GM18907 (cell line): ENCODE measurements at regions not wholly inside any gene's neighbourhood (a gene's known extent, or its start where the extent isn't known, plus 50 kb on each side); places are given as distances from the start of the nearest gene placed in this dataset.

Experiments
- ATAC-seq: cut with Tn5 transposase; IDR thresholded peaks from one replicate; pipeline ENCODE4 v1.9.1; 2021; ENCODE audit warnings: mild to moderate bottlenecking, moderate library complexity; ENCODE audit not compliant: unreplicated experiment

DNA sequence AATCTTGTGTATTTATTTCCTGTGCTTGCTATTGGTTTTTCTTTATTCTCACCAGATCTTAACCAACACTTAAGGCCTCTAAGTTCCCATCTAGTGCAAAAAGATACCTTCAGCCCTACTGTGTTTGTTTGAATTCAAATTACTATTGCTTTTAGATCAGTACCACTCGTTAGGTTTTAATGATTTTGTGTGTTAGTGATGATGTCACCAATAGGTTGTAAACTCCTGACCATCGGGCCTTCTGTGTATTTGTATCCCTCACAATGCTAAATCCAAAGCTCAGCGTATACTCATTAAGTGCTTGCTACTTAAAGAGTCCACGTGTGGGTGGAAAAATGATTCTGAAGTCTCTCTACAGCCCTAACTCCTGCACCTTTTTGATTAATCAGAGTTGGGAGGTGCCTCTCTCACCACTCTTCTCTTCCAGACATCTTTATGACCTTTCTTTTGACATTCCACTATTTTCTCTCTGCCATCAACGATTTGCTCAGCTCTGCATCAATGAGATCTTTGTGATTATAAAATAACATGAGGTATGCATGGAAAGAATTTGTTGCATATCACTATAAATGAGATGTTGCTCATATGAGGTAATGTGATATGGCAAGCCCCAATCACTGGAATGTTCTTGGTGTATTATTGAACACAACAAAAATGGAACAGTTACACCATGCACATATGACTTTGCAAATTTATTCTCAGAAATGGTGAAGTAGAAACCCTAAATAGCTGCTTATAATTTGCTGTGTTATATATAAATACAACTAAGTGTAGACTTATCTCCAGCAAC lies 55.1 kb upstream of the LAMA2 start:
- ATAC-seq = no peak

DNA sequence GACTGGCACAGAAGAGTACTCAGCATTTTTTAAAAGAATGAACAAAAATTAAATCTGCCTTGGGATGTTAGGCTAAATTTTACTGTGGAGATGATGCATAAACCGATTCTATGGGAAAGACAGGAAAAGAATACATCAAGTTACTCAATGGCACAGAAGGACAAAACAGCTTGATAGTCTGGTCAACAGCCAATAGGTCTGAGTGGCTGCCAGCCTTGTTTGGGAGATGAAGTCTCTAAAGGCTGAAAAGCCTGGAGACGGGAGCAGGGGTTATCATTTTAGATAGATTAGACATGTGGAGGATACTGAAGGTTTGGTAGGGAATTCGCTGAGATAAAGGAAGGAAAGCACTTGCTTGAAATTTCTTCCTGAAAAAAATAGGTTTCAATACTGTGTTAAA lies 56.3 kb upstream of the LAMA2 start:
- ATAC-seq = no peak

DNA sequence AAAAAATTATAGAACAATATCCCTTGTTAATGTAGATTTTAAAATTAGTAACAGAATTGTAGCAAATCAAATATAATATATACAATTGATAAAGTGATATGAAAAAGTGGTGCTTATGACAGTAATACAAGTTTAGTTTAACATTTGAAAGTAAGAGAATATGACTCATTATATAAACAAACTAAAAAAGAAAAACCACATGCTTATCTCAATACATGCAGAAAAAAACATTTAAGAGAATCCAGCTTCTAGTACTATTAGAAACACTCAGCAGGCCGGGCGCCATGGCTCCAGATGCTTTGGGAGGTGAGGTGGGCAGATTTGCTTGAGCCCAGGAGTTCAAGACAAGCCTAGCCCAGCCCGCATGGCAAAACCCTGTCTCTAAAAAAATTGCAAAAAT lies 60.7 kb upstream of the LAMA2 start:
- no peak for ATAC-seq

DNA sequence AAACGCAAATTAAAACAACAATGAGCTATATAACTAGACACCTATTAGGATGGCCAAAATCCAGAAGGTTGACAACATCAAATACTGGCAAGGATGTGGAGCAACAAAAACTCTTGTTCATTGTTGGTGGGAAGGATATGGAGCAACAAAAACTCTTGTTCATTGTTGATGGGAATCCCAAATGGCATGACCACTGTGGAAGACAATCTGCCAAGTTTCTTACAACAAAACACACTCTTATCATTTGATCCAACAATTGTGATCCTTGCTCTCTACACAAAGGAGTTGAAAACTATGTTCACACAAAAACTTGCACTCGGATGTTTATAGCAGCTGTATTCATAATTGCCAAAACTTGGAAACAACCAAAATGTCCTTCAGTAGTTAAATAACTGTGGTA lies 61.8 kb upstream of the LAMA2 start:
- no peak for ATAC-seq

DNA sequence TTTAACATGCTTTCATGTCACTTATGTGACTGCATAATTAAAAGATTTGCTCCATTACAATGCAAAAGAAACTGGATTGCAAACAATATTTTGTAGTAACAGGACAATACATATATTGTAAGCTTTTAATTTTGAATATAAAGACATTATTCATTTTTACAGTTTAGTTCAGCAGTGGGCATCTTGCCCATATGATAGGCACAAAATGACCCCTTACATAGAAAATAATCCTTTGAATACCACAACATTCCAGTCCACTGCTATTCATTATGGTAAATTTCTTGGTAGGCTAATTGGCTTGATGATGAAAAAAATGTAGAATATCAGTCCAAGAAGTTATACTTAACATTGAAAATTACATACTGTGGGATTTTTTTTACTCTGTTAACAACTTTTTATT lies 74.1 kb upstream of the LAMA2 start:
- ATAC-seq = no peak

DNA sequence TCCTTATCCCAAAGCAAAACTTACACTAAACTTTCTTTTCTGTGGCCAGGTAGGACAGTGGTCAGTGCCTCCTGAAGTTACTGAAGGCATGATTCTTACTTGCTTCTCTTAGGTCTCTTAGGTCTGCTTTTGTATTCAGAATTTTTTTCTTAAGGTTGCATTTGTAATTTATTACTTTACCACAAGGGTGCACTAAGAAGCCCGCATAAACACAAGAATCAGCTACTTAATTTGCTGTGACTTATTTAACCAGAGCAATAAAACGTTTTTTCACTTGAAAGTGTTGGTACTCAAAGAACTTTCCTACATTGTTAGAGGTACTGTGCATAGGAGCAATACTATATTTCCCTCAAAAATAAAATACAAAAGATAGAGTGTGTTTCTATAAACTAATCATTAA lies 75.4 kb upstream of the LAMA2 start:
- no peak for ATAC-seq

DNA sequence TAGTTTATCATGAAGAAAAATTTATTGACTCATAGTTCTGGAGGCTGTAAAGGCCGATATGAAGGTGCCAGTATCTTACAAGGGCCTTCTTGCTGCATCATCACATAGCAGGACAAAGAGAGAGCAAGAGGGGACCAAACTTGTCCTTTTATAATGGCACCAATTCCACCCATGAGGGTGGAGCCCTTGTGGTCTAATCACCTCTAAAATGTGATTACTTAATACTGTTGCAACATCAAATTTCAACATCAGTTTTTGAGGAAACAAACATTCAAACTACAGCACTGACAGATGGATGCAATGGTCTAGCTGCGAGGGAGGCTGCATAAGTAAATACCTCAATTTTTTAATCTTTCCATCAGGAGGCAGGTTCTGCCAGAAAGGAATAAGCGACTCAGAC lies 76.7 kb upstream of the LAMA2 start:
- no peak for ATAC-seq

DNA sequence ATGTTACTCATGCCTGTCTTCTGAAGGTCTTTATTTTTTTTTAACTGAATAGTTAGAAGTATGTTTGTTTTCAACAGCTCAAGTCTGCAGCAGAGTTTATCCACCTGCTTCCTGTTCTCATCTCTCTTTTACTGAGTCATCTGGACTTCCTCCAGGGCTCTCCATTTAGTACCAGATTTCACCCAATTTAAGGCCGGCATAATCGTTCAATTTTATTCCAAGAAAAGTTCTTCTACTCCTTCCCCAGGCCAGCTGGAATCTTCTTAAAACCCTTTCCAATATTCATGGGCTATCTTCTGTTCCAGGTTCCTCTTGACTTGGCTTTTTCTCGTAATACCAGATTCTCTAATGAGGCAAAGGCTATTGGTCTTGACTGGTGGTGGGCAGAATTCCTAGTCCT lies 79.0 kb upstream of the LAMA2 start:
- no peak for ATAC-seq

DNA sequence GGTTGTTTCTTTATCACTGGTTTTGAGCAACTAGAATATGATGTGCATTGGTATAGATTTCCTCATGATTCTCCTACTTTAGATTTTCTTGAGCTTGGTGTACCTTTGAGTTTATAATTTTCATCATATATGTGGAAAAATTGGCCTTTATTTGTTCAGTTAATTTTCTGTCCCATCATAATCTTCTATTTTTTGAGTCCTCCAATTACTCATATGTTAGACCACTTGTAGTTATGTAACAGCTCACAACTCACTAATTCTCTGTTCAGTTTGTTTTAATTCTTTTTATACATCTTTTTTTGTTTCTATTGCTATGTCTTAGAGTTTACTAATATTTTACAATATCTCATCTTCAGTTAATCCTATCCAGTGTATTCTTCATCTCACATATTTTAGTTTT lies 81.3 kb upstream of the LAMA2 start:
- ATAC-seq = no peak

DNA sequence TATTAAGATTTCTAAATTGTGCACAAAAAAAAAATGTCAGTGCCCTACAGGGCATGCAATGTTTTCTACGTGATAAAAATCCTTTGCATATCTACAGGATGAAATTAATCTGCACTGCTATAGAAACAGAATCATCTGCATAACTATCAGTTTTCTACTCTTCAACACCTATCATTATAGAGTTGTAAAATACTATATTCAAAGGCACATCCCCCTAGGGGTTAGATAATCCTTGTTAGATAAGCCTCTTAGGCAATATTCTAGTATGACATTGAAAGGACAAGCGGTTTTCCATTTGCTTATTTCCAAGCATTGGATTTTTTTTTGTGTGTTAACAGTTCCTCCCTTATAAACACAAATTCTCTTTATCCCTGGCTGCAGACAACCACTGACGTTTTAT lies 98.7 kb upstream of the LAMA2 start:
- no peak for ATAC-seq

DNA sequence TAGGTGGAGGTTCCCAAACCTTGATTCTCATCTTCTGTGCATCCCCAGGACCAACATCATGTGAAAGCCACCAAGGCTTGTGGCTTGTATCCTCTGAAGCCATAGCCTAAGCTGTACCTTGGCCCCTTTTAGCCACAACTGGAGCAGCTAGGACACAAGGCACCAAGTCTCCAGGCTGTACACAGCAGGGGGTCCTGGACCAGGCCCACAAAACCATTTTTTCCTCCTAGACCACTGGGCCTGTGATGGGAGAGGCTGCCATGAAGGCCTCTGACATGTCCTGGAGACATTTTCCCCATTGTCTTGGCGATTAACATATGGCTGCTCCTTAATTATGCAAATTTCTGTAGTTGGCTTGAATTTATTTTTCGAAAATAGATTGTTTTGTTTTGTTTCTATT lies 114.8 kb upstream of the LAMA2 start:
- no peak for ATAC-seq

DNA sequence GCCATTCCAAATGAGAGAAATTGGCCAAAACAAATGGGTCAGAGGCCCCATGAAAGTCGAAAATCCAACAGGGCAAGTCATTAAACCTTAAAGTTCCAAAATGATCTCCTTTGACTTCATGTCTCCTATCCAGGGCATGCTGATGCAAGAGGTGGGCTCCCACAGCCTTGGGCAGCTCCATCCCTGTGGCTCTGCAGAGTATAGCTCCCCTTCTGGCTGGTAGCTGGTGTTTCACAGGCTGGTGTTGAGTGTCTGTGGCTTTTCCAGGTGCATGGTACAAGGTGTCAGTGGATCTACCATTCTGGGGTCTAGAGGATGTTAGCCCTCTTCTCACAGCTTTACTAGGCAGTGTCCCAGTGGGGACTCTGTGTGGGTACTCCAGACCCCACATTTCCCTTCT lies 115.2 kb upstream of the LAMA2 start:
- no peak for ATAC-seq

DNA sequence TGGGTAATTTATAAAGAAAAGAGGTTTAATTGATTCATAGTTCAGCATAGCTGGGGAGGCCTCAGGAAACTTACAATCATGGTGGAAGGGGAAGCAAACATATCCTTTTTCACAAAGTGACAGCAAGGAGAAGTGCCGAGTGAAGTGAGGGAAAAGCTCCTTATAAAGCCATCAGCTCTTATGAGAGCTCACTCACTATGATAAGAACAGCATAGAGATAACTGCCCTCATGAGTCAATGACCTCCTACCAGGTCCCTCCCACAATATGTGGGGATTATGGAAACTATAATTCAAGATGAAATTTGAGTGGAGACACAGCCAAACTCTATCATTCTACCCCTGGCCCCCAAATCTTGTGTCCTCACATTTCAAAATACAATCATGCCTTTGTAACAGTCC lies 115.8 kb upstream of the LAMA2 start:
- no peak for ATAC-seq

DNA sequence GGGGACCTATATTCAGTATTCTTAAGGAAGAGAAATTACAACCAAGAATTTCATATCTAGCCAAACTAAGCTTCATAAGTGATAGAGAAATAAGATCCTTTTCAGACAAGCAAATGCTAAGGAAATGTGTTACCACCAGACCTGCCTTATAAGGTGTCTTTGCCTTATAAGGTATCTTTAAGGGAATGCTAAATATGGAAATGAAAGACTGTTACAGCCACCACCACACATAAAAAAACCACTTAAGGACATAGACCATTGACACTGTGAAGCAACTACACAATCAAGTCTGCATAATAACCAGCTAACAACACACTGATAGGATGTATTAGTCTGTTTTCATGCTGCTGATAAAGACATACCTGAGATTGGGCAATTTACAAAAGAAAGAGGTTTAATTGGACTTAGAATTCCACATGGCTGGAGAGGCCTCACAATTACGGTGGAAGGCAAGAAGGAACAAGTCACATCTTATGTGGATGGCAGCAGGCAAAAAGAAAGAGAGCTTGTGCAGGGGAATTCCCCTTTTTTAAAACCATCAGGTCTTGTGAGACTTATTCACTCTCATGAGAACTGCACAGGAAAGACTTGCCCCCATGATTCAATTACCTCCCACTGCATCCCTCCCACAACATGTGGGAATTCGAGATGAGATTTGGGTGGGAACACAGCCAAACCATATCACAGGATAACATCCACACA lies 119.2 kb upstream of the LAMA2 start:
- ATAC-seq = no peak

DNA sequence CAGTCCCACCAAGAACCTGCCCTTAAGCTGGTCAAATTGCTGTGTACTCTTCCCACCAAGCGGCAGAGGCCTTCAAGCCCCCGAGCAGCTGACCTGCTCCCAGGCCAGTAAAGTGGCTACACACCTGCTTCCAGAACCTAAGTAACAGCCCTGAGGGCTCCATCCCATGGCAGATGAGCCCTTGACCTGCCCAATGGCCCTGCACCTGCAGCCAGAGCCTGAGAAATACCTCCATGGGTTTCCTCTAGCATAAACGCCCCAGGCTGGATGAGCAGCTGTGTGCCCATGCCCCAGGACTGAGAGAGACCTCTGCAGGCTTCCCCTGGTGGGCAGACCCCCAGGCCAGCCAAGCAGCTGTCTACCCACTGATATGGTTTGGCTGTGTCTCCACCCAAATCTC lies 123.0 kb upstream of the LAMA2 start:
- no peak for ATAC-seq

DNA sequence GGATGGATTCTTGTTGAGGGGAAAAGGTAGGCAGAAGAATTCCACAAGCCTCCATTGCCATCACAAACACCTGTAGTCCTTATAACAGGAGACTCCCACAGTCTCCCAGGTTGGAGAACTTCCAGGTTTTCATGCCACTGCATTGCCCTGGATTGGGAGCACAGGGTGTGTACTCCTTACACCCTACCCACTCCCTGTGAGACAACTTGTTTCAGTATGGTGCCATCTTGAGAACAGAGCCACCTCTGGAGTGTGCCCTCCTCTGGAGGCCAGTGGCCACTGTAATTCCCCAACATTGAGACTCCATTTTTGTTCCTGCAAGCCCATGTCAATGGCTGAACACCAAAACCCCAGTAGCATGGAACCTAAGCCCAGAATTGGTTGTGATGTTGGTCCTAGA lies 123.5 kb upstream of the LAMA2 start:
- ATAC-seq = no peak

DNA sequence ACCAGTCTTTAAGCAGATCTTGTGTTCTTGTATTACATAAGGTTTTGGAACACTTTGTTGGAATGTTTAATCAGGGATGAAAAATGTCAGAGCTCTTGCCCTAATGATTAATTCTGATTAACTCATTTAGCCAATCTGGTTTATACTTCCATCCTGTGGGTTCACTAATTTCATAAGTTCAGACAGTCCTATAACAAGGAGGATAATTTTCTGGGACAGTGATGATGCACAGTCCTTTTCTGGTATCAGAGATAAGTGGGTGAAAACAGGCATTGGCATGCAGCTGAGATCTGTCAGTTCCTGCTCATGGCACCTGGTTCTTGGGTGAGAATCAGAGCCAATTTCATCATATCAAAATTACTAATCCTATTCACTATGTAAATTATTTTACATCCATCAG lies 125.0 kb upstream of the LAMA2 start:
- no peak for ATAC-seq

DNA sequence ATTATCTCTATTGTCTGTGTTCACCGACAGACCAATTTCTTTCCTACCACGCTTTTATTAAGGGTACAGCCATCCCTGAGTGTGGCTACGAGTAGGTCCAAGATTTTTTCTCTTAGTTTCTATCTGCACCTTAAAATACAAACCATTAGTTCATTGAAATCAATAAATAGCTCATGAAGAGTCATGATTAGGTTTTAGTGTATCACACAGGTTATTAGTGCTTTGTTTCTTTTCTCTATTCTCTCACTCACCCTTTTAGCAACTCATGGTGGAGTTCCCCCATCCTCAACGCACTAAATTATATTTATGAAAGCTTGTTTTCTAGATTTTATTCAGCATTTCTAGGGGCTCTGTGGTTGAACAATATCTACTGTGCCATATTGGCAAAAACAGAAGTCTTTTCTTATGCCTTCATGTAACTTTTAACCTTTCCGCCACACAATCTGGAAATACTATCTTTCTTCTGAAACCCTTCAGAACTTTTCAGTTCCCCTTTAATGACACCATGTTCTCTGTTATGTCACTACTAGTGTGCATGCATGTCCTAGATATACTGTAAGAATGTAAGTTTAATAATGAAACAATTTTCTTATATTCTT lies 128.2 kb upstream of the LAMA2 start:
- peak; percentile 99 for ATAC-seq

DNA sequence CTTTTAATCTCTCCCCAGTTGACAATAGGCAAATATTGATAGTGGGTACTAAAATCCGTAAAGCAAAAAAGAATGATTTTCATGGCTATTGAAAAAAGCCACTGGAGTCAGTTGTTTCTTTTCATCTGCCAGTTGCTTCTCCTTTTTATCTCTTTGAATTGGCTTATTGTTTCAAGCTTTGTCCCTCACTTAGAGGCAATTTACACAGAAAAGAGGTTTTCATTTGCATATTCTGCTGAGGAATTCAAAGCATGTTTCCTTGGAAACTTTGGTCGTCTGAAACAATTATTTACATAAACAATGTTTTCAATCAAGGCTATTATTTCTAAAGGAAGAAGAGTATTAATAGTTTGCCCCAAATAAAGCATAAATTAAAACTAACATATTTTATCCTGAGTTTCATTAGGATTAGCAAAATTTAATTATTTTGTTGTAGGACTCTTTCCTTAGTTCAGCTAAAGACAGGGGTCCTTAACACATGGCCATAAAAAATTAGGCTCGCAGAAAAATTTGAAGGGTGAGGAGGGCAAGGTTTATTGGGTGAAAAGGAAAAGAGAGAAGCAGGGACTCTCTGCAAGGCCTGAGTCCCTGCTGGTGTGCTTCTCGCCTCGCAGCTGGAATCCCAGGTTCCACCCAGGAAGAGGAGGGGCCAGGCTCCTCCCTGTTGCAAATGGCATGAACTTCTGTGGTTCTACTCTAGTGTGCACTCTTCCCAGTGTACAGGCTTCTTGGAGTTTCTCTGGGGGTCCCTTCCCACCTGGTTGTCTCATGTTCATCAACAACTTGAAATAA lies 138.8 kb upstream of the LAMA2 start:
- no peak for ATAC-seq

DNA sequence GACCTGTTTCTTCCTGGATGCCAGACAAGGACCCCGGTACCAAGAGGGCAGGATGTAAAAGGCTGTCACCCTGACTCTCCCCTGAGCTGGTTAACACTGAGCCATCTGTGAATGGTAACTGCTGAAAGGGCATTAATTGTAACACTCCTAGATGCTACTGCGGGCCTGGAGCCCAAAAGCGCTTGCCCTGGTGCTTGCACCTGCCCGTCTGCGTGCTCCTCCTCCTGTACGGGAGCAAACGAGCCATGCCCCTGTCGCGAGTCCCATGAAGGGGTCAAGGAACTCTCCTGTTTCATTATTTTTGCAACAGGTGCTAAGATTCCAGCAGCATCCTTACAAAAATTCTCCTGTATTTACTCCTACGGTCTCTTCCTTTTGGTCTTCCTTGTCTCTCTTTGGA lies 140.0 kb upstream of the LAMA2 start:
- no peak for ATAC-seq

DNA sequence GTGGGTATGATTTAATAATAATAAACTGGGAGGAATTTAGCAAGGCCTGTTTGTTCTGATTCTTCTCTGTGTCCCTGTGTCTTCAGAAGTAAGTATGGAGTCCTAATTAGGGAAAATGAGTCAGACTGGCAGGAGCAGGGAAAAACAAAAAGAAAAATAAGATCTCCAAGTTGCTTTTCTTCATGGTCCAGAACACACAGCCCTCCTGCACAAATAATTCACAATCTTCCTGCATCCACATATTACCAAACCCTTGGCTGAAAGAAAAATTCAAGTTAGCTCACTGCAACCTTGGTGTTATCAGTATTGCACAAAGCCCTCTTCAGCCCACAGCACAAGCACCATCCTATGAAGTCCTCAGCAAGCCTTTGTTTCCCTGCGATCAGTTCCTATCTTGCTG lies 142.0 kb upstream of the LAMA2 start:
- ATAC-seq = no peak

DNA sequence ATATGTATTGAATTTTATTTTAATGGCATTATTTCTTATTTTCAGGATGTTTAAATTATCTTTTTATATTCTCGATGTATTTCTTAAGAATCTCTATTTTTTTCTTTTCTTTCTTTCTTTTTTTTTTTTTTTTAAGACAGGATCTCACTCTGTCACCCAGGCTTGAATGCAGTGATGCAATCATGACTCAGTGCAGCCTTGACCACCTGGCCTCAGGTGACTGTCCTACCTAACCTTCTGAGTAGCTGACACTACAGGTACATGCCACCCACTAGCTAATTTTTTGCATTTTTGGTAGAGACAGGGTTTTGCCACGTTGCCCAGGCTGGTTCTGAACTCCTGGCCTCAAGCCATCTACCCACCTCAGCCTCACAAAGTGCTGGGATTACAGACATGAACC lies 143.8 kb upstream of the LAMA2 start:
- no peak for ATAC-seq
